ENCODE measurements at regions not wholly inside any gene's neighbourhood (a gene's known extent, or its start where the extent isn't known, plus 50 kb on each side); places are given as distances from the start of the nearest gene placed in this dataset.

DNA sequence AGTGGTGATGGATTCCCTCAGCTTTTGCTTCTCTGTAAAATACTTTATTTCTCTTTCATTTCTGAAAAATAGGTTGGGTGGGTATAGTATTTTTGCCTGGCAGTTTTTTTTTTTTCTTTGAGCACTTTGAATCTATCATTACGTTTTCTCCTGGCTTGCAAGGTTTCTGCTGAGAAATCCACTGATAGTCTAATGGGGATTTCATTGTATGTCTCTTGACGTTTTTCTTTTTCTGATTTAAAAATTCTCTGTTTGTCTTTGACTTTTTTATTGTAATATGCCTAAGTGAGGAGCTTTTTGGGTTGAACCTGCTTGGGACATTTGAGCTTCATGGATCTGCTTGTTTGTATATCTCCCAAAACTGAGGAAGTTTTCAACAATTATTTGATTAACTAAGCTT is 606.0 kb downstream of the KCNH5 start:
- H3K4me3 ChIP-seq (ENCODE audit: low read depth, low read length): no peak overlapping the region
- no peak for TF ChIP-seq CTCF (IDR thresholded peaks at IDR 0.05; ENCODE audit: low read depth, low read length)

DNA sequence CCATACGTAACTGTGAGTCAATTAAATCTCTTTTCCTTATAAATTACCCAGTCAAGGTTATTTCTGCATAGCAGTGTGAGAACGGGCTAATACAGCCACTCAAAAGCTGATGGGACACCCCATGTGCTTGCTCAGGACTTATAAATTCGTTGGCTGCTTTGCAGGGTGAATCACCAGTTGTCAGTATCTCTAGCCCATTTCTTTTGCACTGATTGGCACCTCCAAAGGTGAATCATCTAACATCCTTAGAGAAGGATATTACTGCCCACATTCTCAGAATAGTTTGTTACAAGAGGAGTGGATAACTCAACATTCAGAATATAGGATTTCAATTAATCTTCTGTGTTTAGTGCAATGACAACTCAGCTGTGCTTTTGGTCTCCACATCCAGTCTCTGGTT is 601.5 kb downstream of the KCNH5 start:
- no peak for TF ChIP-seq CTCF (IDR thresholded peaks at IDR 0.05; ENCODE audit: low read depth, low read length)

GRCh38 chr14:62445570-62445969 is 599.7 kb downstream of the KCNH5 start:
- no peak overlapping the region for H3K4me3 ChIP-seq (ENCODE audit: low read depth, low read length)
- no peak for TF ChIP-seq CTCF (IDR thresholded peaks at IDR 0.05; ENCODE audit: low read depth, low read length)

More for the DNA sequence above, 601.5 kb downstream of the KCNH5 start:
- no peak overlapping the region for H3K4me3 ChIP-seq (ENCODE audit: low read depth, low read length)

DNA sequence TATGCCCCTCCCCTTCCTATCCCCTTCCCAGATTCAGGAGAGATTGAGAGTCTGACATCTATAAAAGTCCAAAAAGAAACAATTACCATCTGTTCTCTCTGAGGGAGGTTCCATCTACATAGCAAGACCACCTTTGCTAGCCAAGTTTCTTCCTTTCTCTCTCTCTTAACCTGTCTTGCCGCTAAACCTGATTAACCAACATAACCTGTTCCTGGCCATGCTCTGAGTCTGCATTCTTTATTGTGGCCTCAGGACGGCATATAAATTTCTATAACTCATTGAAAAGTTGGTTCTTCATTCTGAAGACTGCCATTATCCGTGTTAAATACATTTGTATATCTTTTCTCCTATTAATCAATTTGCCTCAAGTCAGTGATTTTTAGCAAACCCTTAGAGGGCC is 594.0 kb downstream of the KCNH5 start:
- no peak for TF ChIP-seq CTCF (IDR thresholded peaks at IDR 0.05; ENCODE audit: low read depth, low read length)
- no peak overlapping the region for H3K4me3 ChIP-seq (ENCODE audit: low read depth, low read length)

DNA sequence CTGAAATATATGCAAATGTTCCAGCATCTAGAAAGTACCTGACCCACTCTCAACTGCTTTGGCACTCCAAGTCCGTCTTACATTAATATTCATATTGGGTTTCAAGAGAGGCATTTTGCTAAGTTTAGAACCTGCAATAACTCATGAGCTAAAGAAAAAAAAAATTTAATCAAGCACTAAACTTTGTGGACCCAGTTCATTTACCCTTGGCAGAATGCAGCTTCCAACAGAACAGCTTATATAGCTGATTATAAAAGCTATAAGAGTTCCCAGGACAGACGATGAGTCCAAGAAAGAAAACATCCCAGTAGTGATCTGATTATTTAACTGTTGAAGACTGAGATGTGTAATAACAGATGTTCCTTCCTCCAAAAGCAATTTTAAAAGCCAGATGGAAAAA is 592.0 kb downstream of the KCNH5 start:
- no peak for TF ChIP-seq CTCF (IDR thresholded peaks at IDR 0.05; ENCODE audit: low read depth, low read length)
- H3K4me3 ChIP-seq (ENCODE audit: low read depth, low read length): no peak overlapping the region

DNA sequence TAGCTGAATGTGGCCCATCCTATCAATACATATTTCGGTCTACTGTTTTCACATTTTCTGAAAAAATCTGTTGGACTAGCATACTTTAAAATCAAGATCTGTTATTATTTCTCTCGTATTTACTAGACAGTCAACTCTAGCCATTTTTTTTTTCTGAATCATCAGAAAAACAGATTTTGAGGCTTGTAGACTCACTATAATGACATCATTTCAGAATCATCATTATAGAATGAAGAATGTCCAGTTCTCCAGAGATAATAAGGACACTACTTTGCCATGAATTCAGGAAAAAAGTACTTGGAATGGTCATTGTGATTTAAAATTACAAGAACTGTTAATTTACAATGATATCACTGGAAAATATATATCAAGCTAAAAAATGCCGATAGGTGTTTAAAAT is 589.8 kb downstream of the KCNH5 start:
- TF ChIP-seq CTCF (IDR thresholded peaks at IDR 0.05; ENCODE audit: low read depth, low read length): no peak
- H3K4me3 ChIP-seq (ENCODE audit: low read depth, low read length): no peak overlapping the region

- no peak overlapping the region for H3K4me3 ChIP-seq (ENCODE audit: low read depth, low read length)
- TF ChIP-seq CTCF (IDR thresholded peaks at IDR 0.05; ENCODE audit: low read depth, low read length): no peak
These were observed 582.3 kb downstream of the KCNH5 start for GRCh38 chr14:62462988-62463387.
